ENCODE measurements at regions not wholly inside any gene's neighbourhood (a gene's known extent, or its start where the extent isn't known, plus 50 kb on each side); places are given as distances from the start of the nearest gene placed in this dataset.

DNA sequence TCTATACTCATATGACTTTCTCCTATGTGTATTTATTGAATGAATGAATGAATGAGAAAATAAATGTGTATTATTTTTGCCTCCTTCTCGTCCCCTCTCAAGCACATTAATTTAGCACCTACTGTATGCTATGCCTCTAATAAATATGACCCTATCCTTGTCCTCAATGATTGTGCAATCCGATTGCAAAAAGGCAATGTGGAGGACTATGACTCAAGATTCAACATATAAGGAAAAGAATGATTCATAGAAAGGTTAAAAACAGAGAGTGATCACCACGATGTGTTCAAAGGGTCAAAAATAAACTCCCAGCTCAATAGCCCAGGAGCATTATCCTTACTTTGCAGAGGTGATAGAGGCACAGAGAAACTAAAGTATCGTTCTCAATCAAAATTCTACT lies 322.8 kb upstream of the SORCS1 start:
- TF ChIP-seq, protein P1, sequence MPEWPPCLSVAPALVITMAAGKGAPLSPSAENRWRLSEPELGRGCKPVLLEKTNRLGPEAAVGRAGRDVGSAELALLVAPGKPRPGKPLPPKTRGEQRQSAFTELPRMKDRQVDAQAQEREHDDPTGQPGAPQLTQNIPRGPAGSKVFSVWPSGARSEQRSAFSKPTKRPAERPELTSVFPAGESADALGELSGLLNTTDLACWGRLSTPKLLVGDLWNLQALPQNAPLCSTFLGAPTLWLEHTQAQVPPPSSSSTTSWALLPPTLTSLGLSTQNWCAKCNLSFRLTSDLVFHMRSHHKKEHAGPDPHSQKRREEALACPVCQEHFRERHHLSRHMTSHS (tag by site-specific recombination; IDR thresholded peaks at IDR 0.05): no peak
- TF ChIP-seq ZFHX2 (tag by site-specific recombination; conservative IDR thresholded peaks at IDR 0.05) (no peak), ZNF221 (tag by site-specific recombination; IDR thresholded peaks at IDR 0.05; ENCODE audit: borderline replicate concordance) (no peak), ZNF555 (tag by site-specific recombination; conservative IDR thresholded peaks at IDR 0.05) (no peak), ZNF629 (tag by site-specific recombination; IDR thresholded peaks at IDR 0.05) (no peak), ZNF248 (tag by site-specific recombination; IDR thresholded peaks at IDR 0.05) (no peak), HOXC10 (CRISPR knock-in tag; IDR thresholded peaks at IDR 0.05) (no peak), ZNF239 (tag by site-specific recombination; IDR thresholded peaks at IDR 0.05) (no peak), ZNF626 (tag by site-specific recombination; IDR thresholded peaks at IDR 0.05) (no peak), ZNF391 (tag by site-specific recombination; IDR thresholded peaks at IDR 0.05; ENCODE audit: borderline replicate concordance, low read depth) (no peak), ZNF843 (tag by site-specific recombination; IDR thresholded peaks at IDR 0.05) (no peak), ZNF768 (tag by site-specific recombination; IDR thresholded peaks at IDR 0.05) (no peak), ZNF175 (tag by site-specific recombination; IDR thresholded peaks at IDR 0.05) (no peak), ZNF654 (tag by site-specific recombination; IDR thresholded peaks at IDR 0.05; ENCODE audit: low read depth) (no peak), ZNF670 (tag by site-specific recombination; IDR thresholded peaks at IDR 0.05; ENCODE audit: low read depth) (no peak), ZNF24 (tag by site-specific recombination; IDR thresholded peaks at IDR 0.05) (no peak)
- TF ChIP-seq, protein P2, sequence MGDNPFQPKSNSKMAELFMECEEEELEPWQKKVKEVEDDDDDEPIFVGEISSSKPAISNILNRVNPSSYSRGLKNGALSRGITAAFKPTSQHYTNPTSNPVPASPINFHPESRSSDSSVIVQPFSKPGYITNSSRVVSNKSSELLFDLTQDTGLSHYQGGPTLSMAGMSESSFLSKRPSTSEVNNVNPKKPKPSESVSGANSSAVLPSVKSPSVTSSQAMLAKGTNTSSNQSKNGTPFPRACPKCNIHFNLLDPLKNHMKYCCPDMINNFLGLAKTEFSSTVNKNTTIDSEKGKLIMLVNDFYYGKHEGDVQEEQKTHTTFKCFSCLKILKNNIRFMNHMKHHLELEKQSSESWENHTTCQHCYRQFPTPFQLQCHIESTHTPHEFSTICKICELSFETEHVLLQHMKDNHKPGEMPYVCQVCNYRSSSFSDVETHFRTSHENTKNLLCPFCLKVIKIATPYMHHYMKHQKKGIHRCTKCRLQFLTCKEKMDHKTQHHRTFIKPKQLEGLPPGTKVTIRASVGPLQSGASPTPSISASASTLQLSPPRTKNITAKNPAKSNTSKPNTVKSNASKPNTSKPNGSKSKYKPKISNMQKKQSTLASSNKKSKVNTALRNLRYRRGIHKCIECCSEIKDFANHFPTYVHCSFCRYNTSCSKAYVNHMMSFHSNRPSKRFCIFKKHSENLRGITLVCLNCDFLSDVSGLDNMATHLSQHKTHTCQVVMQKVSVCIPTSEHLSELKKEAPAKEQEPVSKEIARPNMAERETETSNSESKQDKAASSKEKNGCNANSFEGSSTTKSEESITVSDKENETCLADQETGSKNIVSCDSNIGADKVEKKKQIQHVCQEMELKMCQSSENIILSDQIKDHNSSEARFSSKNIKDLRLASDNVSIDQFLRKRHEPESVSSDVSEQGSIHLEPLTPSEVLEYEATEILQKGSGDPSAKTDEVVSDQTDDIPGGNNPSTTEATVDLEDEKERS (tag by site-specific recombination; IDR thresholded peaks at IDR 0.05): no peak
- TF ChIP-seq, protein P3, sequence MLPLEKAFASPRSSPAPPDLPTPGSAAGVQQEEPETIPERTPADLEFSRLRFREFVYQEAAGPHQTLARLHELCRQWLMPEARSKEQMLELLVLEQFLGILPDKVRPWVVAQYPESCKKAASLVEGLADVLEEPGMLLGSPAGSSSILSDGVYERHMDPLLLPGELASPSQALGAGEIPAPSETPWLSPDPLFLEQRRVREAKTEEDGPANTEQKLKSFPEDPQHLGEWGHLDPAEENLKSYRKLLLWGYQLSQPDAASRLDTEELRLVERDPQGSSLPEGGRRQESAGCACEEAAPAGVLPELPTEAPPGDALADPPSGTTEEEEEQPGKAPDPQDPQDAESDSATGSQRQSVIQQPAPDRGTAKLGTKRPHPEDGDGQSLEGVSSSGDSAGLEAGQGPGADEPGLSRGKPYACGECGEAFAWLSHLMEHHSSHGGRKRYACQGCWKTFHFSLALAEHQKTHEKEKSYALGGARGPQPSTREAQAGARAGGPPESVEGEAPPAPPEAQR (tag by site-specific recombination; IDR thresholded peaks at IDR 0.05): no peak
- TF ChIP-seq, protein P4, sequence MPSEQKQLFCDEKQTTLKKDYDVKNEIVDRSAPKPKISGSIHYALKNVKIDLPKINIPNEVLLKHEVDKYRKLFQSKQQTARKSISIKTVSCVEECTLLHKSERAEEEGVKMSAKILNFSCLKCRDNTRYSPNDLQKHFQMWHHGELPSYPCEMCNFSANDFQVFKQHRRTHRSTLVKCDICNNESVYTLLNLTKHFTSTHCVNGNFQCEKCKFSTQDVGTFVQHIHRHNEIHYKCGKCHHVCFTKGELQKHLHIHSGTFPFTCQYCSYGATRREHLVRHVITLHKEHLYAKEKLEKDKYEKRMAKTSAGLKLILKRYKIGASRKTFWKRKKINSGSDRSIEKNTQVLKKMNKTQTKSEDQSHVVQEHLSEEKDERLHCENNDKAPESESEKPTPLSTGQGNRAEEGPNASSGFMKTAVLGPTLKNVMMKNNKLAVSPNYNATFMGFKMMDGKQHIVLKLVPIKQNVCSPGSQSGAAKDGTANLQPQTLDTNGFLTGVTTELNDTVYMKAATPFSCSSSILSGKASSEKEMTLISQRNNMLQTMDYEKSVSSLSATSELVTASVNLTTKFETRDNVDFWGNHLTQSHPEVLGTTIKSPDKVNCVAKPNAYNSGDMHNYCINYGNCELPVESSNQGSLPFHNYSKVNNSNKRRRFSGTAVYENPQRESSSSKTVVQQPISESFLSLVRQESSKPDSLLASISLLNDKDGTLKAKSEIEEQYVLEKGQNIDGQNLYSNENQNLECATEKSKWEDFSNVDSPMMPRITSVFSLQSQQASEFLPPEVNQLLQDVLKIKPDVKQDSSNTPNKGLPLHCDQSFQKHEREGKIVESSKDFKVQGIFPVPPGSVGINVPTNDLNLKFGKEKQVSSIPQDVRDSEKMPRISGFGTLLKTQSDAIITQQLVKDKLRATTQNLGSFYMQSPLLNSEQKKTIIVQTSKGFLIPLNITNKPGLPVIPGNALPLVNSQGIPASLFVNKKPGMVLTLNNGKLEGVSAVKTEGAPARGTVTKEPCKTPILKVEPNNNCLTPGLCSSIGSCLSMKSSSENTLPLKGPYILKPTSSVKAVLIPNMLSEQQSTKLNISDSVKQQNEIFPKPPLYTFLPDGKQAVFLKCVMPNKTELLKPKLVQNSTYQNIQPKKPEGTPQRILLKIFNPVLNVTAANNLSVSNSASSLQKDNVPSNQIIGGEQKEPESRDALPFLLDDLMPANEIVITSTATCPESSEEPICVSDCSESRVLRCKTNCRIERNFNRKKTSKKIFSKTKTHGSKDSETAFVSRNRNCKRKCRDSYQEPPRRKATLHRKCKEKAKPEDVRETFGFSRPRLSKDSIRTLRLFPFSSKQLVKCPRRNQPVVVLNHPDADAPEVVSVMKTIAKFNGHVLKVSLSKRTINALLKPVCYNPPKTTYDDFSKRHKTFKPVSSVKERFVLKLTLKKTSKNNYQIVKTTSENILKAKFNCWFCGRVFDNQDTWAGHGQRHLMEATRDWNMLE (tag by site-specific recombination; conservative IDR thresholded peaks at IDR 0.05; ENCODE audit: low read depth): no peak
- Histone ChIP-seq H3K27ac (ENCODE audit: extremely low read depth, low read depth, low read length) (no peak overlapping the region), H3K4me1 (ENCODE audit: control insufficient read depth, insufficient read depth, low read length) (no peaks in the 10 kb centered on the region), H3K4me3 (ENCODE audit: low read depth, low read length) (no peak overlapping the region), H3K36me3 (ENCODE audit: control insufficient read depth in 2 of 2, insufficient read depth in 1 of 2, low read length in 2 of 2) (no peaks in the 10 kb centered on the region), H3K9me3 (ENCODE audit: control insufficient read depth, insufficient read depth, low read depth, low read length) (no peaks in the 10 kb centered on the region)
- ChIA-PET POLR2A (no interaction called here), CTCF (no interaction called here)
